ENCODE measurements at regions not wholly inside any gene's neighbourhood (a gene's known extent, or its start where the extent isn't known, plus 50 kb on each side); places are given as distances from the start of the nearest gene placed in this dataset.

DNA sequence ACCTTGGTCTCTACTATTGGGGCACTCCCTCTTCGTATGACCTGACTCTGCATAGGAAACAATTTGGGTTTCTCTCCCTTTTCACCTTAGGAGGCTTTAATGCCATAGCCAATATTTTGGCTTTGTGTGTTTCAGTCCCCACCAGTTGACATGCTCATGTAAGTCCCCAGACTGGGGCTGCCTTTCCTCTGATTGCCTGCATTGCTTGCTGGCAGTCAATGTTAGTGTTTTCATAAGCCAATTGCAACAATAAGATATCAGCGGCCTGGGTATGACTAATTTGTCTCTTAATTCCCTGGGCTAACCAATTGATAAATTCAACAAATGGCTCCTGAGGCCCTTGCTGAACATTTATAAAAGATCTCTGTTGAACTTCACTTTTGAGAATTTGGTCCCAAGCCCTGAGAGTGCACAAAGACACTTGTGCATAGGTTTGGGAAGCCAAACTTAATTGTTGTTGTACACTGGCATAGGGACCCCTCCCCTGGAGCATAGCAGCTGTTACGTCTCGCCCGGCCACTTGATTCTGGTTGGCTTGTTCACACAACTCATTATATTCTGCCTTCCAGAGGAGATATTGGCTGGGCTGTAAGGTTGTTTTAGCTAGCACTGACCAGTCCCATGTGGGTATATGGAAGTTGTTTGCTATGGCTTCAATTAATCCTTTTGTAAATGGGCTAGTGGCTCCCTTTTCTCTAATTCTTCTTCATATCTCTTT lies 206.2 kb downstream of the PABPC4L start:
- Mint-ChIP-seq H3K9me3 (ENCODE audit: unreplicated experiment) (no peaks in the 10 kb centered on the region), H3K4me3 (ENCODE audit: unreplicated experiment) (no peak overlapping the region), H3K4me1 (ENCODE audit: insufficient read depth, unreplicated experiment) (no peaks in the 10 kb centered on the region), H3K27ac (ENCODE audit: low read depth, unreplicated experiment) (no peak overlapping the region), H3K27me3 (ENCODE audit: insufficient read depth, unreplicated experiment) (no peaks in the 10 kb centered on the region), H3K36me3 (ENCODE audit: insufficient read depth, unreplicated experiment) (no peaks in the 10 kb centered on the region)
- no TSS peak for BruUV-seq (replicated peaks)
- DNase-seq (ENCODE audit: unreplicated experiment) = no peak
- CTCF ChIA-PET = no interaction called here
- POLR2A ChIA-PET = no interaction called here
- no peak for TF ChIP-seq CTCF (IDR thresholded peaks at IDR 0.05; ENCODE audit: unreplicated experiment)
- intact Hi-C loops (cut with micrococcal nuclease) = no loop called here

DNA sequence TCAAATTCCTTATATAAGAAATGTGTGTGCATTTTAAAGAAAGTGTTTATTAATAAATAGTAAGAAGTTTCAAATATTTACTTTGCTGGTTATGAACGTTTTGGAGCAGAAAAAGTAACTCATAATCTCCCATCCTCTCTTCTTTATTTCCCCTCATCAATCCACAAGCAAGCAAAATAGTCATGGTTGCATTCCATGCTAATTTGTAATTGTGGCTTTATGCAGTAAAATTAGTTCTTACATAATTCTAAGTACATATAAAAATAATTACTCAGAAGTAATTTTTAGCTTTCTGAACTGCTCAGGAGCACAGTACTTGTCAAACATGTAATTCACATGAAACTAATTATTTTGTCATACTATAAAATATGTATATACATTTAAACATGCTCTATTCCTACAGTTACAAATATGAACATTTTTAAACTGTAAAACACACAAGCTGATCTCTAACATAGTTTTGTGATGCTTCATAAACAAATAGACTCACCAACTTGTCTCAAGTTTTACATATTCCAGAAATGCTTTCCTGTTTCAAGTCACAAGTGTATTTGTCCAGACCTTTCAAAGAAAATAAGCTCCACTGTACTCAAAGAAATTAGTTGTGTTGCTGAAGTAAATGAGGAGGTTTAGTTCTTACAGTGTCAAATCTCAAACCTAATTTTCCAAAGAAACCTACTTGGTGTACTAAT lies 218.9 kb downstream of the PABPC4L start:
- no peaks in the 10 kb centered on the region for H3K27me3 Mint-ChIP-seq (ENCODE audit: insufficient read depth, unreplicated experiment)
- no peak overlapping the region for H3K4me3 Mint-ChIP-seq (ENCODE audit: unreplicated experiment)
- no peak for TF ChIP-seq CTCF (IDR thresholded peaks at IDR 0.05; ENCODE audit: unreplicated experiment)
- no peak for DNase-seq (ENCODE audit: unreplicated experiment)
- ChIA-PET POLR2A (no interaction called here), CTCF (no interaction called here)
- no peak overlapping the region for H3K27ac Mint-ChIP-seq (ENCODE audit: low read depth, unreplicated experiment)
- intact Hi-C loops (cut with micrococcal nuclease) = no loop called here
- H3K36me3 Mint-ChIP-seq (ENCODE audit: insufficient read depth, unreplicated experiment) = no peaks in the 10 kb centered on the region
- H3K4me1 Mint-ChIP-seq (ENCODE audit: insufficient read depth, unreplicated experiment) = no peaks in the 10 kb centered on the region
- no peaks in the 10 kb centered on the region for H3K9me3 Mint-ChIP-seq (ENCODE audit: unreplicated experiment)
- no TSS peak for BruUV-seq (replicated peaks)

DNA sequence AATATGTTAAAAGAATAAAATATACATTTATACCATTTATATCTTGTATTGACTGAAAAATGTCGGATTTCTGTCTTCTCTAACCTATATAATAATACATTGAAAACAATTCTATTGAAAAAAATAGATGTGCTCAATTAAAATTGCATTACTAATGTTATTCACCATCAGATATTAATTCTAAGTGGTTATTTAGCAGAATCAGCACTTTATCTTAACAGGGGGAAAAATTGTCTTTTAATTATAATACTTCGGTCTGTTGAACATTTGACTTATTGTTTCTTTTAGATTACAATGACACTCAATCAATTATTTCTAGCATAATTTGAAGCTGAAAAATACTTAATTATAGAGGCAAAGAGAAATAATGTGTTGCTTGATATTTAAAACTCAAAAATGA lies 220.3 kb downstream of the PABPC4L start:
- no peaks in the 10 kb centered on the region for H3K9me3 Mint-ChIP-seq (ENCODE audit: unreplicated experiment)
- no TSS peak for BruUV-seq (replicated peaks)
- POLR2A ChIA-PET = no interaction called here

DNA sequence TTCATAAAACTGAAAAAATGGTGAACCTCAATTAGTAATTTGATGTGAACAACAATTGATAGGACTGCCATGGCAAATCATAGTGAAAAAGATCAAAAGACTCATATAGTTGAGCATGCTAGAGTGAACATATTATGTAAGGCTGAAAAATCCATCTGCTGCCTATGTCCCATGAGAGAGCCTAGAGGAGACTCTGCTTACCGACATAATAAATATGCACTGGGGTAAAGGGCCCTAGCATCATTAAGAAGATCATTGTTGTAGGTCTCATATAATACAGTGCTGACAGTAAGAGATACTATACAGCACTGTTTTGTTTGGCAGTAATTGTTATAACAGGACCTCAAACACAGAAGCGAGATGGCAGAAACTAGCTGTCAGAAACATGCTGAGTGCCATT lies 229.0 kb downstream of the PABPC4L start:
- H3K9me3 Mint-ChIP-seq (ENCODE audit: unreplicated experiment) = no peaks in the 10 kb centered on the region
- CTCF ChIA-PET = no interaction called here
- H3K36me3 Mint-ChIP-seq (ENCODE audit: insufficient read depth, unreplicated experiment) = no peaks in the 10 kb centered on the region
- H3K4me3 Mint-ChIP-seq (ENCODE audit: unreplicated experiment) = no peak overlapping the region
- H3K4me1 Mint-ChIP-seq (ENCODE audit: insufficient read depth, unreplicated experiment) = no peaks in the 10 kb centered on the region
- no peak for TF ChIP-seq CTCF (IDR thresholded peaks at IDR 0.05; ENCODE audit: unreplicated experiment)
- POLR2A ChIA-PET = no interaction called here
- DNase-seq (ENCODE audit: unreplicated experiment) = no peak
- BruUV-seq (replicated peaks) = no TSS peak
- no peak overlapping the region for H3K27ac Mint-ChIP-seq (ENCODE audit: low read depth, unreplicated experiment)
- intact Hi-C loops (cut with micrococcal nuclease) = no loop called here
- no peaks in the 10 kb centered on the region for H3K27me3 Mint-ChIP-seq (ENCODE audit: insufficient read depth, unreplicated experiment)

More for the DNA sequence above, 220.3 kb downstream of the PABPC4L start:
- H3K4me1 Mint-ChIP-seq (ENCODE audit: insufficient read depth, unreplicated experiment) = no peaks in the 10 kb centered on the region
- no peak overlapping the region for H3K27ac Mint-ChIP-seq (ENCODE audit: low read depth, unreplicated experiment)
- H3K36me3 Mint-ChIP-seq (ENCODE audit: insufficient read depth, unreplicated experiment) = no peaks in the 10 kb centered on the region
- DNase-seq (ENCODE audit: unreplicated experiment) = no peak
- H3K4me3 Mint-ChIP-seq (ENCODE audit: unreplicated experiment) = no peak overlapping the region
- CTCF ChIA-PET = no interaction called here
- intact Hi-C loops (cut with micrococcal nuclease) = no loop called here
- no peak for TF ChIP-seq CTCF (IDR thresholded peaks at IDR 0.05; ENCODE audit: unreplicated experiment)
- H3K27me3 Mint-ChIP-seq (ENCODE audit: insufficient read depth, unreplicated experiment) = no peaks in the 10 kb centered on the region

All from MCF 10A (cell line).